CD14-positive monocyte (primary cell): ENCODE measurements at regions not wholly inside any gene's neighbourhood (a gene's known extent, or its start where the extent isn't known, plus 50 kb on each side); places are given as distances from the start of the nearest gene placed in this dataset.
"Not testable (repeated sequence)": the region's sequence is repeated elsewhere in the genome, so short reads cannot be mapped to it uniquely, and the experiment has no call there.

Experiments used
- DNase-seq, 3 donors: peaks; one replicate each; pipeline ENCODE4 v3.0.0-alpha.2; 2011 to 2022
- H2AFZ ChIP-seq: 2 replicates; pipeline ENCODE4 v1.6.0; 2012; ENCODE audit warnings: mild to moderate bottlenecking, low read depth, low read length, inconsistent platforms; ENCODE audit not compliant: insufficient read depth, poor library complexity, severe bottlenecking
- H3K27ac ChIP-seq, 2 donors: 1 replicate in 1 of 2; 2 replicates in 1 of 2; pipeline ENCODE4 v1.5.1; 2012 to 2013; ENCODE audit warnings: low read length in 2 of 2, control low read depth in 1 of 2, inconsistent platforms in 1 of 2, low read depth in 1 of 2, mild to moderate bottlenecking in 1 of 2
- H3K27me3 ChIP-seq, 2 donors: one replicate each; pipeline versions ENCODE4 v1.6.0 to v1.6.1; 2011 to 2013; ENCODE audit warnings: low read length in 2 of 2; ENCODE audit not compliant: control insufficient read depth in 2 of 2, insufficient read depth in 2 of 2
- H3K36me3 ChIP-seq, 2 donors: replicated peaks in 1 of 2; 1 replicate in 1 of 2; 2 replicates in 1 of 2; pipeline versions ENCODE4 v1.5.1 to v1.6.1; 2012 to 2013; ENCODE audit warnings: low read length in 2 of 2, control low read depth in 1 of 2, inconsistent platforms in 1 of 2, mild to moderate bottlenecking in 1 of 2; ENCODE audit not compliant: insufficient read depth in 2 of 2, control insufficient read depth in 1 of 2
- H3K4me1 ChIP-seq, 2 donors: 1 replicate in 1 of 2; 2 replicates in 1 of 2; pipeline versions ENCODE4 v1.5.1 to v1.6.1; 2012 to 2013; ENCODE audit warnings: low read length in 2 of 2, control low read depth in 1 of 2, inconsistent platforms in 1 of 2, mild to moderate bottlenecking in 1 of 2, moderate library complexity in 1 of 2; ENCODE audit not compliant: insufficient read depth in 2 of 2, control insufficient read depth in 1 of 2
- H3K4me2 ChIP-seq: replicated peaks from 2 replicates; pipeline ENCODE3; 2012; ENCODE audit warnings: low read length, moderate library complexity, mild to moderate bottlenecking; ENCODE audit not compliant: poor library complexity, severe bottlenecking; ENCODE audit errors: extremely low read depth
- H3K4me3 ChIP-seq, 3 experiments: fragments of 200-600 bp in 1 of 3; sonication (generic) in 1 of 3; replicated peaks in 1 of 3; 1 replicate in 2 of 3; 2 replicates in 1 of 3; pipeline ENCODE4 v1.5.1; 2011 to 2013; ENCODE audit warnings: low read length in 3 of 3, mild to moderate bottlenecking in 3 of 3, control low read depth in 2 of 3, low read depth in 2 of 3, inconsistent platforms in 1 of 3, moderate library complexity in 1 of 3
- H3K79me2 ChIP-seq: 2 replicates; pipeline ENCODE4 v1.6.0; 2012; ENCODE audit warnings: mild to moderate bottlenecking, control low read depth, inconsistent platforms, low read length, moderate library complexity; ENCODE audit not compliant: insufficient read depth
- H3K9ac ChIP-seq: 2 replicates; pipeline ENCODE4 v1.6.0; 2017; ENCODE audit warnings: low read length, mild to moderate bottlenecking; ENCODE audit not compliant: insufficient read depth, poor library complexity, severe bottlenecking
- H3K9me3 ChIP-seq, 2 donors: replicated peaks in 1 of 2; 1 replicate in 1 of 2; 2 replicates in 1 of 2; pipeline versions ENCODE4 v1.5.1 to v1.6.1; 2012 to 2013; ENCODE audit warnings: low read length in 2 of 2, control low read depth in 1 of 2; ENCODE audit not compliant: control insufficient read depth in 1 of 2, insufficient read depth in 1 of 2
- H4K20me1 ChIP-seq: 2 replicates; pipeline ENCODE4 v1.6.0; 2012; ENCODE audit warnings: mild to moderate bottlenecking, low read length, control low read depth, moderate library complexity; ENCODE audit not compliant: insufficient read depth
- H3K27ac Mint-ChIP-seq, 7 donors: one replicate each; pipeline ENCODE4 v1.8.0; 2020; ENCODE audit warnings: mild to moderate bottlenecking in 7 of 7, mixed read lengths in 7 of 7, moderate library complexity in 6 of 7, inconsistent platforms in 2 of 7
- H3K27me3 Mint-ChIP-seq, 3 donors: one replicate each; pipeline ENCODE4 v1.8.0; 2021 to 2022; ENCODE audit warnings: low read depth in 3 of 3, mild to moderate bottlenecking in 3 of 3, mixed read lengths in 3 of 3, moderate library complexity in 3 of 3, inconsistent platforms in 1 of 3
- H3K36me3 Mint-ChIP-seq, 2 donors: one replicate each; pipeline ENCODE4 v1.8.0; 2020; ENCODE audit warnings: mixed read lengths in 2 of 2, inconsistent platforms in 1 of 2, mild to moderate bottlenecking in 1 of 2
- H3K4me1 Mint-ChIP-seq: one replicate; pipeline ENCODE4 v1.8.0; 2020; ENCODE audit warnings: mild to moderate bottlenecking, mixed read lengths
- H3K4me3 Mint-ChIP-seq, 2 donors: one replicate each; pipeline ENCODE4 v1.8.0; 2020; ENCODE audit warnings: mild to moderate bottlenecking in 2 of 2, mixed read lengths in 2 of 2, moderate library complexity in 1 of 2
- H3K9me3 Mint-ChIP-seq, 7 donors: one replicate each; pipeline ENCODE4 v1.8.0; 2020 to 2022; ENCODE audit warnings: mixed read lengths in 7 of 7, mild to moderate bottlenecking in 6 of 7, moderate library complexity in 6 of 7, inconsistent platforms in 2 of 7
- CTCF ChIP-seq: fragments of 200-600 bp; IDR thresholded peaks from one replicate; pipeline ENCODE4 v1.8.0; 2022; ENCODE audit warnings: antibody characterized with exemption, mild to moderate bottlenecking
- WGBS: methylation state at CpG from one replicate; pipeline ENCODE4 v1.1.5; 2013; ENCODE audit warnings: missing lambda C conversion rate; ENCODE audit not compliant: insufficient coverage; 5-methylcytosine and 5-hydroxymethylcytosine counted together
- intact Hi-C, 2 donors: fragments of 100-400 bp; cut with micrococcal nuclease; formaldehyde crosslinking; loops; one replicate each; pipeline versions ENCODE4 v1.15.0 to v1.15.1; 2023

GRCh38 chr2:12490641-12491040 lies 226.1 kb upstream of the TRIB2 start:
- Histone ChIP-seq H3K27ac (no peak overlapping the region), H3K4me3 (no peak overlapping the region), H3K9ac (no peak overlapping the region), H3K4me1 (peaks cover 47 to 48% of the 10 kb centered on the region in 2 donors), H3K79me2 (no peaks in the 10 kb centered on the region), H3K36me3 (no peaks in the 10 kb centered on the region), H3K4me2 (no peak overlapping the region), H3K27me3 (no peaks in the 10 kb centered on the region), H3K9me3 (no peaks in the 10 kb centered on the region), H4K20me1 (no peaks in the 10 kb centered on the region), H2AFZ (no peak overlapping the region)
- intact Hi-C loops, result no loop called here
- DNase-seq, result no peak
- Mint-ChIP-seq H3K4me3 (no peak overlapping the region), H3K36me3 (peaks cover 0 to 2% of the 10 kb centered on the region in 2 donors), H3K4me1 (peaks cover 59% of the 10 kb centered on the region), H3K27me3 (peaks cover 0 to 3% (median 2%) of the 10 kb centered on the region in 3 donors), H3K9me3 (no peaks in the 10 kb centered on the region), H3K27ac (no peak overlapping the region)
- TF ChIP-seq CTCF, result no peak
- WGBS, result 100% methylated on average over 2 of the region's 4 CpGs

DNA sequence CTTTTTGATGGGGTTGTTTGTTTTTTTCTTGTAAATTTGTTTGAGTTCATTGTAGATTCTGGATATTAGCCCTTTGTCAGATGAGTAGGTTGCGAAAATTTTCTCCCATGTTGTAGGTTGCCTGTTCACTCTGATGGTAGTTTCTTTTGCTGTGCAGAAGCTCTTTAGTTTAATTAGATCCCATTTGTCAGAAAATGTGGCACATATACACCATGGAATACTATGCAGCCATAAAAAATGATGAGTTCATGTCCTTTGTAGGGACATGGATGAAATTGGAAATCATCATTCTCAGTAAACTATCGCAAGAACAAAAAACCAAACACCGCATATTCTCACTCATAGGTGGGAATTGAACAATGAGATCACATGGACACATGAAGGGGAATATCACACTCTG lies 224.4 kb upstream of the TRIB2 start:
- H3K9ac ChIP-seq, H3K79me2 ChIP-seq, DNase-seq, H3K9me3 ChIP-seq, H2AFZ ChIP-seq, H3K9me3 Mint-ChIP-seq, H3K4me3 Mint-ChIP-seq, H3K36me3 Mint-ChIP-seq, H3K27me3 Mint-ChIP-seq, H3K27ac Mint-ChIP-seq, intact Hi-C loops, H3K27me3 ChIP-seq, H4K20me1 ChIP-seq, H3K4me2 ChIP-seq, H3K4me3 ChIP-seq, H3K36me3 ChIP-seq, H3K27ac ChIP-seq: not testable (repeated sequence)
- H3K4me1 ChIP-seq, result peaks cover 31 to 33% of the 10 kb centered on the region in 2 donors
- H3K4me1 Mint-ChIP-seq, result peaks cover 46% of the 10 kb centered on the region
- no CpG with 5 or more reads among the region's 3 CpGs for WGBS
